ENCODE measurements at regions not wholly inside any gene's neighbourhood (a gene's known extent, or its start where the extent isn't known, plus 50 kb on each side); places are given as distances from the start of the nearest gene placed in this dataset.

DNA sequence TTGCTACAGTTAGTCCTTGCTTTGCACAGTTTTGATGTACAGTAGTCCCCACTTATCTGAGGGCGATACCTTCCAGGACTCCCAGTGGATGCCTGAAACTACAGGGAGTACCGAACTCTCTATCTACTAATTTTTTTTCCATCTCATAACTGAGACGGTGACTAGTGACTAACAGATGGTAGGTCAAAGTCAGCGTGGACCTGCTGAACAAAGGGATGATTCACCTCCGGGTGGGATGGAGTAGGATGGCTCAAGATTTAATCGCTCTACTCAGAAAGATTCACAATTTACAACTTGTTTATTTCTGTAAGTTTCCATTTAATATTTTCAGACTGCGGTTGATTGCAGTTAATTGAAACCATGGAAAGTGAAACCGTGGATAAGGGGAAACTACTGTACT is 655.8 kb downstream of the ZNF674 start:
- no peak for TF ChIP-seq ZEB2 (tag by site-specific recombination; IDR thresholded peaks at IDR 0.05)
- TF ChIP-seq CTCF (tag by site-specific recombination; IDR thresholded peaks at IDR 0.05) = no peak
- TF ChIP-seq ZNF121 (tag by site-specific recombination; IDR thresholded peaks at IDR 0.05) = no peak
- no peak for TF ChIP-seq TRIM28 (IDR thresholded peaks at IDR 0.05; ENCODE audit: borderline replicate concordance, low read length)
- no peak for TF ChIP-seq ZBTB6 (tag by site-specific recombination; IDR thresholded peaks at IDR 0.05)
- TF ChIP-seq YY1 (tag by site-specific recombination; IDR thresholded peaks at IDR 0.05) = no peak
- no peak for TF ChIP-seq ZNF184 (tag by site-specific recombination; IDR thresholded peaks at IDR 0.05)
- TF ChIP-seq ZNF747 (tag by site-specific recombination; IDR thresholded peaks at IDR 0.05) = no peak
- TF ChIP-seq ZNF292 (tag by site-specific recombination; IDR thresholded peaks at IDR 0.05; ENCODE audit: borderline replicate concordance, low read depth) = no peak
- no peak for TF ChIP-seq PBX3 (CRISPR knock-in tag; IDR thresholded peaks at IDR 0.05)

All from HEK293 (cell line).